Natural killer cell (primary cell): ENCODE measurements at regions not wholly inside any gene's neighbourhood (a gene's known extent, or its start where the extent isn't known, plus 50 kb on each side); places are given as distances from the start of the nearest gene placed in this dataset.

Source experiments
- ATAC-seq, 3 donors: fragments of 150-1000 bp in 2 of 3; fragments of 200-7000 bp in 1 of 3; cut with Tn5 transposase; 1 replicate in 1 of 3; 2 replicates in 2 of 3; pipeline ENCODE4 v1.10.0; 2021; ENCODE audit warnings: mild to moderate bottlenecking in 2 of 3, moderate library complexity in 2 of 3
- DNase-seq, 2 donors: peaks; one replicate each; pipeline versions ENCODE4 v3.0.0 to v3.0.0-alpha.2; 2013 to 2021; ENCODE audit warnings: mixed read lengths in 1 of 2
- H3K27ac ChIP-seq: one replicate; pipeline ENCODE4 v1.5.1; 2013; ENCODE audit warnings: mild to moderate bottlenecking, low read length
- H3K27me3 ChIP-seq: one replicate; pipeline ENCODE4 v1.6.1; 2013; ENCODE audit warnings: low read length; ENCODE audit not compliant: control insufficient read depth, insufficient read depth
- H3K36me3 ChIP-seq: one replicate; pipeline ENCODE4 v1.6.1; 2013; ENCODE audit warnings: low read length; ENCODE audit not compliant: control insufficient read depth, insufficient read depth
- H3K4me1 ChIP-seq: one replicate; pipeline ENCODE4 v1.6.1; 2013; ENCODE audit warnings: low read length; ENCODE audit not compliant: control insufficient read depth, insufficient read depth
- H3K4me3 ChIP-seq: one replicate; pipeline ENCODE4 v1.5.1; 2013; ENCODE audit warnings: low read length
- H3K9me3 ChIP-seq: one replicate; pipeline ENCODE4 v1.6.1; 2013; ENCODE audit warnings: low read length; ENCODE audit not compliant: control insufficient read depth, insufficient read depth
- H3K27ac Mint-ChIP-seq, 2 donors: one replicate each; pipeline ENCODE4 v1.8.0; 2022; ENCODE audit warnings: mild to moderate bottlenecking in 2 of 2, mixed read lengths in 2 of 2, moderate library complexity in 1 of 2
- H3K27me3 Mint-ChIP-seq, 2 donors: one replicate each; pipeline ENCODE4 v1.8.0; 2022; ENCODE audit warnings: low read depth in 2 of 2, mixed read lengths in 2 of 2
- H3K36me3 Mint-ChIP-seq: one replicate; pipeline ENCODE4 v1.8.0; 2022; ENCODE audit warnings: mixed read lengths
- H3K4me1 Mint-ChIP-seq, 2 donors: one replicate each; pipeline ENCODE4 v1.8.0; 2022; ENCODE audit warnings: mixed read lengths in 2 of 2
- H3K4me3 Mint-ChIP-seq: one replicate; pipeline ENCODE4 v1.8.0; 2022; ENCODE audit warnings: mild to moderate bottlenecking, moderate library complexity, mixed read lengths
- H3K9me3 Mint-ChIP-seq, 2 donors: one replicate each; pipeline ENCODE4 v1.8.0; 2022; ENCODE audit warnings: mixed read lengths in 2 of 2
- WGBS: methylation state at CpG from one replicate; pipeline ENCODE4 v1.1.7; 2013; ENCODE audit warnings: missing lambda C conversion rate; ENCODE audit not compliant: insufficient coverage; 5-methylcytosine and 5-hydroxymethylcytosine counted together
- intact Hi-C: fragments of 100-400 bp; cut with micrococcal nuclease; formaldehyde crosslinking; loops from one replicate; pipeline ENCODE4 v1.14.2; 2022
- TF ChIP-seq, protein P1 (sequence below): fragments of 200-600 bp; IDR thresholded peaks from one replicate; pipeline ENCODE4 v1.8.0; 2022; ENCODE audit warnings: antibody characterized with exemption

DNA sequence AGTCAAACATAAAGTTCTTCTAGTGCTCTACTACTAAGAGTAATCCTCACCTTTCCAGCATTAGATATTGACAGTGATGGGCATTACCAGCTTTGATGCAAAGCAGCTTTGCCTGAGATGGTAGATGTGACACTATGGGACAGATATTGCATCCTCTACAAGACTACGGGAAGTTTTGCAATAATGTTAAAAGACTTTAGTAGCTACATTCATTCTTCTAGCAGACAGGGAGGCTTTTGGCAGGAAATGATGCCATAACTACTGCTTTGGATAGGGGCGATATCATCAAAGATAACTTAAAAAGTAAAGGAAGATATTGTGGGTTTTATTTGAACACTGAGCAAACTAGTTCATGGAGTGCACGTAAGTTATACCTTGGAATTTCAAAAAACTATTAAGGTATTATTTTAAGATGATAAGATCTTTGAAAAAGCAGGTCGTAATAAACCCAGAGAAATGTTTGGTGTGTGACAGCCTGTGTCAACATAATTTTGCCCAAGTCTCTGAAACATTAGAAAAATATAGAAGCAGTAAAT is 368.3 kb upstream of the TMPRSS15 start:
- Histone ChIP-seq H3K4me3 (no peak overlapping the region), H3K4me1 (no peaks in the 10 kb centered on the region), H3K36me3 (no peaks in the 10 kb centered on the region), H3K27me3 (no peaks in the 10 kb centered on the region), H3K9me3 (no peaks in the 10 kb centered on the region), H3K27ac (no peak overlapping the region)
- WGBS = 73% methylated on average over 4 of the region's 4 CpGs
- TF ChIP-seq, protein P1, sequence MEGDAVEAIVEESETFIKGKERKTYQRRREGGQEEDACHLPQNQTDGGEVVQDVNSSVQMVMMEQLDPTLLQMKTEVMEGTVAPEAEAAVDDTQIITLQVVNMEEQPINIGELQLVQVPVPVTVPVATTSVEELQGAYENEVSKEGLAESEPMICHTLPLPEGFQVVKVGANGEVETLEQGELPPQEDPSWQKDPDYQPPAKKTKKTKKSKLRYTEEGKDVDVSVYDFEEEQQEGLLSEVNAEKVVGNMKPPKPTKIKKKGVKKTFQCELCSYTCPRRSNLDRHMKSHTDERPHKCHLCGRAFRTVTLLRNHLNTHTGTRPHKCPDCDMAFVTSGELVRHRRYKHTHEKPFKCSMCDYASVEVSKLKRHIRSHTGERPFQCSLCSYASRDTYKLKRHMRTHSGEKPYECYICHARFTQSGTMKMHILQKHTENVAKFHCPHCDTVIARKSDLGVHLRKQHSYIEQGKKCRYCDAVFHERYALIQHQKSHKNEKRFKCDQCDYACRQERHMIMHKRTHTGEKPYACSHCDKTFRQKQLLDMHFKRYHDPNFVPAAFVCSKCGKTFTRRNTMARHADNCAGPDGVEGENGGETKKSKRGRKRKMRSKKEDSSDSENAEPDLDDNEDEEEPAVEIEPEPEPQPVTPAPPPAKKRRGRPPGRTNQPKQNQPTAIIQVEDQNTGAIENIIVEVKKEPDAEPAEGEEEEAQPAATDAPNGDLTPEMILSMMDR = no peak
- Mint-ChIP-seq H3K36me3 (no peaks in the 10 kb centered on the region), H3K27ac (no peak overlapping the region), H3K27me3 (no peaks in the 10 kb centered on the region), H3K4me1 (no peaks in the 10 kb centered on the region), H3K4me3 (no peak overlapping the region), H3K9me3 (peaks cover 5 to 6% of the 10 kb centered on the region in 2 donors)
- no peak for ATAC-seq
- intact Hi-C loops = no loop called here
- no peak for DNase-seq

DNA sequence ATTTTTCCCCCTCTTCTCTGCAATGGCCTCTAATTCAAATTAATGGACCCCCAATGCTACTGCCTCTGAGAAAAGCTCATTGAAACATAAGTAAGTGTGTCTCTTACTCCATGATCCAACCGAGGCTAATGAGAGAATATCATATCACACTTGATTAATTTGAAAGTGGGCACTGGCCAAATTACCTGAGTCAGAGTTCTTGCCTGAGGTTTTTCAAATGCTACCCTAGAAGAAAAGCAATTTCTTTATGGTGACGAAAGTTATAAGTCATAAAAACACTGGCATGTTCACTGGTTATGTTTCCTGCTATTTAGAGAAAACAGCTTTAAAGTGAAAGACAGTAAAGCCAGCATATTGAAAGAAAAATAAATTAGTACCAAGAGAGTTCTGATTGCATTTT is 368.8 kb upstream of the TMPRSS15 start:
- H3K27me3 ChIP-seq = no peaks in the 10 kb centered on the region
- ATAC-seq = no peak
- TF ChIP-seq, protein P1 = no peak
- no peak for DNase-seq
- 82% methylated on average over 2 of the region's 2 CpGs for WGBS
- no peaks in the 10 kb centered on the region for H3K36me3 Mint-ChIP-seq
- intact Hi-C loops = no loop called here
- H3K36me3 ChIP-seq = no peaks in the 10 kb centered on the region
- H3K9me3 Mint-ChIP-seq = peaks cover 5 to 6% of the 10 kb centered on the region in 2 donors
- H3K4me1 ChIP-seq = no peaks in the 10 kb centered on the region
- H3K27me3 Mint-ChIP-seq = no peaks in the 10 kb centered on the region
- no peak overlapping the region for H3K4me3 Mint-ChIP-seq
- no peak overlapping the region for H3K27ac ChIP-seq
- H3K4me1 Mint-ChIP-seq = no peaks in the 10 kb centered on the region
- peaks cover 4% of the 10 kb centered on the region for H3K9me3 ChIP-seq
- H3K27ac Mint-ChIP-seq = no peak overlapping the region
- no peak overlapping the region for H3K4me3 ChIP-seq

DNA sequence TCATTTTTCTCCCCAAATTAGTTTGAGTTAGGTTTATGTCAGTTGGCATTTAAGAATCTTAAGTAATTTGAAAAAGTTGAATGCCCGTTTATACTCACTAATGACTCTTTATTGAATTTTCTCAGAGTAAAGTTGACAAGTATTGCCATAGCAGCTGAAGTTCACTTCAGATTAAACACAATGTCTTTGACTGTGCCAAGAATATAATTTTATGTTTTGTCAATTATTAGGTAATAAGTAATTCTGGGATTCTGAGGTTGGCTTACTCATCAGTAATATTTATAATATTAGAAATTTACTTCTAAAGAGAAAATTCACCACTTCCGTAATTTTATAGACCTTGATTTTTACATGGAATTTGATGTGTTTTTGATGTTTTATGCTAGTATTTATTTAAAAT is 369.3 kb upstream of the TMPRSS15 start:
- TF ChIP-seq, protein P1 = no peak
- Mint-ChIP-seq H3K9me3 (peaks cover 5 to 6% of the 10 kb centered on the region in 2 donors), H3K36me3 (no peaks in the 10 kb centered on the region), H3K4me1 (no peaks in the 10 kb centered on the region), H3K4me3 (no peak overlapping the region), H3K27me3 (no peaks in the 10 kb centered on the region), H3K27ac (no peak overlapping the region)
- no peaks in the 10 kb centered on the region for H3K27me3 ChIP-seq
- no peaks in the 10 kb centered on the region for H3K4me1 ChIP-seq
- no peak overlapping the region for H3K27ac ChIP-seq
- DNase-seq (no peak), ATAC-seq (no peak)
- H3K4me3 ChIP-seq = no peak overlapping the region
- intact Hi-C loops = no loop called here
- H3K36me3 ChIP-seq = no peaks in the 10 kb centered on the region
- peaks cover 4% of the 10 kb centered on the region for H3K9me3 ChIP-seq
- WGBS = no CpG with 5 or more reads among the region's 2 CpGs

DNA sequence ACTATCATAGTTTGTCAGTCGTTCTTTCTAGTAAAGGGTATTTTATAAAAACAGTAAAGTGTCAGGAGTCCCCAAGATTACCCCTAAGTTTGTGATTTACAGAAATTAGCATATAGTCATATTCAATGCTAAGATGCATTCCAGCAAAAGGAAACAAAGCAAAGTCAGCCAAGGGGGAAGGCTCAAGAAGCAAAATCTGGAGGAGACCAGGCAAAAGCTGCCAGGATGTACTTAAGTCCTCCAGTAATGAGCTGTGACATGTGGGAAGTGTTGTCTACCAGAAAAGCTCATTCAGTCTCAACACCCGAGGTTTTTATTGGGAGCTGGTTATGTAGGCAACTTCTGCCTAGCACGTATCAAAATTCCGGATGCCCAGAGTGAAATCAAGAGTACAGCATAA is 373.4 kb upstream of the TMPRSS15 start:
- Mint-ChIP-seq H3K4me1 (no peaks in the 10 kb centered on the region), H3K27ac (no peak overlapping the region), H3K36me3 (no peaks in the 10 kb centered on the region), H3K4me3 (no peak overlapping the region), H3K27me3 (no peaks in the 10 kb centered on the region), H3K9me3 (peaks cover 10 to 20% of the 10 kb centered on the region in 2 donors)
- Histone ChIP-seq H3K27me3 (no peaks in the 10 kb centered on the region), H3K36me3 (no peaks in the 10 kb centered on the region), H3K27ac (no peak overlapping the region), H3K4me1 (no peaks in the 10 kb centered on the region), H3K4me3 (no peak overlapping the region), H3K9me3 (peaks cover 4% of the 10 kb centered on the region)
- ATAC-seq = no peak
- TF ChIP-seq, protein P1 = no peak
- intact Hi-C loops = no loop called here
- whole genome bisulfite sequencing = 86% methylated on average over 4 of the region's 4 CpGs
- DNase-seq = no peak
